ENCODE measurements at regions not wholly inside any gene's neighbourhood (a gene's known extent, or its start where the extent isn't known, plus 50 kb on each side); places are given as distances from the start of the nearest gene placed in this dataset.

- TF ChIP-seq CTCF (IDR thresholded peaks at IDR 0.05): no peak
- no peak for TF ChIP-seq POLR2A (IDR thresholded peaks at IDR 0.05)
- no peak for TF ChIP-seq POLR2AphosphoS5 (IDR thresholded peaks at IDR 0.05)
Observed at GRCh38 chr12:111192647-111193046, 176.2 kb downstream of the PHETA1 start.
